ENCODE measurements at regions not wholly inside any gene's neighbourhood (a gene's known extent, or its start where the extent isn't known, plus 50 kb on each side); places are given as distances from the start of the nearest gene placed in this dataset.

GRCh38 chr12:60863421-60863820 lies 1267.6 kb downstream of the SLC16A7 start:
- Histone ChIP-seq H3K9ac (ENCODE audit: insufficient read depth in 1 of 2, low read depth in 2 of 2, low read length in 2 of 2) (no peak overlapping the region), H4K20me1 (replicated peaks; ENCODE audit: control insufficient read depth, insufficient read depth, low read length) (no peaks in the 10 kb centered on the region), H3K27me3 (ENCODE audit: control insufficient read depth in 2 of 2, insufficient read depth in 2 of 2, low read length in 2 of 2) (no peaks in the 10 kb centered on the region), H3K9me3 (replicated peaks; ENCODE audit: control insufficient read depth, insufficient read depth, low read depth, low read length) (no peaks in the 10 kb centered on the region), H3K4me1 (replicated peaks in 1 of 2; ENCODE audit: control insufficient read depth in 2 of 2, insufficient read depth in 2 of 2, low read length in 2 of 2) (no peaks in the 10 kb centered on the region), H3K4me3 (no peak overlapping the region), H2AFZ (ENCODE audit: low read depth, low read length) (no peak overlapping the region), H3K36me3 (ENCODE audit: control insufficient read depth, insufficient read depth, low read length) (no peaks in the 10 kb centered on the region), H3K9me1 (ENCODE audit: control insufficient read depth, insufficient read depth, low read length) (no peaks in the 10 kb centered on the region), H3K4me2 (ENCODE audit: insufficient read depth, low read length) (no peak overlapping the region), H3K27ac (ENCODE audit: extremely low read depth, low read depth, low read length) (no peak overlapping the region), H3K79me2 (ENCODE audit: control insufficient read depth, insufficient read depth, low read length) (no peaks in the 10 kb centered on the region)
- FAIRE-seq (no peak), DNase-seq (ENCODE audit: extremely low read depth in 1 of 4, low spot score in 3 of 4) (no peak), ATAC-seq (no peak)
- BruUV-seq (replicated peaks), result no TSS peak
- no peak for TF ChIP-seq ZNF184 (CRISPR knock-in tag; IDR thresholded peaks at IDR 0.05)
- intact Hi-C loops (cut with micrococcal nuclease), result no loop called here
- POLR2A ChIA-PET, result no interaction called here
- 0% methylated on average over 1 of the region's 1 CpG for WGBS (ENCODE audit: insufficient coverage, low coverage, missing lambda C conversion rate)
- CTCF ChIA-PET (ENCODE audit: low intra/inter-chr PET ratio), result no interaction called here
- in situ Hi-C loops (cut with MboI), result no loop called here

GRCh38 chr12:60872219-60872618 lies 1276.4 kb downstream of the SLC16A7 start:
- Histone ChIP-seq H3K36me3 (ENCODE audit: control insufficient read depth, insufficient read depth, low read length) (no peaks in the 10 kb centered on the region), H3K9me1 (ENCODE audit: control insufficient read depth, insufficient read depth, low read length) (no peaks in the 10 kb centered on the region), H3K4me3 (no peak overlapping the region), H3K27me3 (ENCODE audit: control insufficient read depth in 2 of 2, insufficient read depth in 2 of 2, low read length in 2 of 2) (no peaks in the 10 kb centered on the region), H2AFZ (ENCODE audit: low read depth, low read length) (no peak overlapping the region), H4K20me1 (replicated peaks; ENCODE audit: control insufficient read depth, insufficient read depth, low read length) (no peaks in the 10 kb centered on the region), H3K4me1 (replicated peaks in 1 of 2; ENCODE audit: control insufficient read depth in 2 of 2, insufficient read depth in 2 of 2, low read length in 2 of 2) (no peaks in the 10 kb centered on the region), H3K4me2 (ENCODE audit: insufficient read depth, low read length) (no peak overlapping the region), H3K9ac (ENCODE audit: insufficient read depth in 1 of 2, low read depth in 2 of 2, low read length in 2 of 2) (no peak overlapping the region), H3K27ac (ENCODE audit: extremely low read depth, low read depth, low read length) (no peak overlapping the region), H3K79me2 (ENCODE audit: control insufficient read depth, insufficient read depth, low read length) (no peaks in the 10 kb centered on the region), H3K9me3 (replicated peaks; ENCODE audit: control insufficient read depth, insufficient read depth, low read depth, low read length) (no peaks in the 10 kb centered on the region)
- FAIRE-seq (no peak), DNase-seq (ENCODE audit: extremely low read depth in 1 of 4, low spot score in 3 of 4) (no peak), ATAC-seq (no peak)
- intact Hi-C loops (cut with micrococcal nuclease), result no loop called here
- BruUV-seq (replicated peaks), result no TSS peak
- POLR2A ChIA-PET, result no interaction called here
- in situ Hi-C loops (cut with MboI), result no loop called here
- CTCF ChIA-PET (ENCODE audit: low intra/inter-chr PET ratio), result no interaction called here
- WGBS (ENCODE audit: insufficient coverage, low coverage, missing lambda C conversion rate), result 2% methylated on average over 7 of the region's 7 CpGs
- TF ChIP-seq ZBTB43 (CRISPR knock-in tag; IDR thresholded peaks at IDR 0.05) (no peak), ZNF507 (tag; conservative IDR thresholded peaks at IDR 0.05) (no peak), ETV1 (tag; conservative IDR thresholded peaks at IDR 0.05; ENCODE audit: low read depth) (no peak), RNF219 (CRISPR knock-in tag; IDR thresholded peaks at IDR 0.05) (no peak), USF1 (CRISPR knock-in tag; IDR thresholded peaks at IDR 0.05) (no peak), CBX1 (IDR thresholded peaks at IDR 0.05; ENCODE audit: low read depth) (no peak), ADNP (tag; IDR thresholded peaks at IDR 0.05) (no peak), PPARD (CRISPR knock-in tag; IDR thresholded peaks at IDR 0.05) (no peak), GTF2B (IDR thresholded peaks at IDR 0.05; ENCODE audit: extremely low read depth, insufficient read length) (no peak), SRSF1 (IDR thresholded peaks at IDR 0.05; ENCODE audit: low read depth, low read length) (no peak), KAT7 (CRISPR knock-in tag; IDR thresholded peaks at IDR 0.05; ENCODE audit: borderline replicate concordance) (no peak), ZNF12 (CRISPR knock-in tag; IDR thresholded peaks at IDR 0.05) (no peak)

All from K562 (cell line).